Stomach smooth muscle (tissue), 2 donors: ENCODE measurements at regions not wholly inside any gene's neighbourhood (a gene's known extent, or its start where the extent isn't known, plus 50 kb on each side); places are given as distances from the start of the nearest gene placed in this dataset.

Experiments
- H3K27ac ChIP-seq: one replicate; pipeline ENCODE4 v1.7.0; 2013; ENCODE audit warnings: mild to moderate bottlenecking, low read length, inconsistent platforms
- H3K27me3 ChIP-seq, 2 donors: one replicate each; pipeline ENCODE4 v1.7.0; 2013; ENCODE audit warnings: low read length in 2 of 2; ENCODE audit not compliant: insufficient read depth in 2 of 2, control insufficient read depth in 1 of 2
- H3K36me3 ChIP-seq, 2 donors: one replicate each; pipeline ENCODE4 v1.7.0; 2013; ENCODE audit warnings: low read length in 2 of 2; ENCODE audit not compliant: control insufficient read depth in 2 of 2, insufficient read depth in 2 of 2
- H3K4me1 ChIP-seq: one replicate; pipeline ENCODE4 v1.7.0; 2013; ENCODE audit warnings: low read length; ENCODE audit not compliant: control insufficient read depth, insufficient read depth
- H3K4me3 ChIP-seq, 2 donors: one replicate each; pipeline ENCODE4 v1.7.0; 2013; ENCODE audit warnings: low read length in 2 of 2
- H3K9ac ChIP-seq, 2 donors: one replicate each; pipeline ENCODE4 v1.7.0; 2013; ENCODE audit warnings: low read length in 2 of 2, mild to moderate bottlenecking in 1 of 2
- H3K9me3 ChIP-seq, 2 donors: one replicate each; pipeline ENCODE4 v1.7.0; 2013; ENCODE audit warnings: low read length in 2 of 2; ENCODE audit not compliant: control insufficient read depth in 2 of 2
- donor health status: healthy.
- donor health status: Pancreatic carcinoma.

DNA sequence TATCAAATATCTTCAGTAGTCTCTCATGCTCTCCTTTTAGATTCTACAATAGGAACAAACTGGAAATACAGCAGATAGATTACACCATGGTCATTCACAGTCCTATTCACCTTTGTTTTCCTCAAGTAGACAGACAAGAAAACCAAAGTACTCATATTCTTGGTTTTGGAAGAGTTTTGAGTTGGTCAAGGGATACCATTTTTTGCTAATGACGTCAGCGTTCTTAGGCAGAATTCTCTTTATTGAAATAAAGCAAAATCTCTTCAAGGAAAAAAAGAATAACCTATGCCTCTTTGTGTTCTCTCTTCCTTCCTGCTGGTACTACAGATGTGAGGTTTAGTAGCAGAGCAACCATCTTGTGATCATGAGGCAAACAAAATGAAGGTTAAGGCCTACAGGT, 268.3 kb upstream of the PDZRN3 start:
- Histone ChIP-seq H3K9me3 (no peaks in the 10 kb centered on the region), H3K4me1 (no peaks in the 10 kb centered on the region), H3K27ac (no peak overlapping the region), H3K9ac (no peak overlapping the region), H3K36me3 (no peaks in the 10 kb centered on the region), H3K27me3 (no peaks in the 10 kb centered on the region), H3K4me3 (no peak overlapping the region)

DNA sequence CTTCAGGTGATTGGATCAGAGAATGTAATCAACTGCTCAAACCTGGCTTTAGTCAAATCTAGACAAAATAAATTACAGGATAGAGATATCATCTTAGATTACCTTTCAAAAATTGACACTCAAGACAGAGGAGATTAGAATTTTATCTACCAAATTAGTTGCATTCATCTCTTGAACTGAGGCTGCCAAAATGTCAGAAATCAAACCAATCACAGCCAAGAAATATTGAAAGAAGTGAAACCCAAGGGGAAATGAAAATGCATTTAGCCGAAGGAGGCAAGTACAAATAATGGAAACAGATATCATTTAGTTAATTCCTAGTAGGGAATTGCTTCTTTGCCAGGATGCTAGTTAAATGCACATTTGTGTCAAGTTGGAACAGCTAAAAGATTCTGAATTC, 261.1 kb upstream of the PDZRN3 start:
- H3K36me3 ChIP-seq, result no peaks in the 10 kb centered on the region
- no peaks in the 10 kb centered on the region for H3K27me3 ChIP-seq
- H3K27ac ChIP-seq, result no peak overlapping the region
- H3K9me3 ChIP-seq, result no peaks in the 10 kb centered on the region
- no peaks in the 10 kb centered on the region for H3K4me1 ChIP-seq
- H3K9ac ChIP-seq, result no peak overlapping the region
- no peak overlapping the region for H3K4me3 ChIP-seq

DNA sequence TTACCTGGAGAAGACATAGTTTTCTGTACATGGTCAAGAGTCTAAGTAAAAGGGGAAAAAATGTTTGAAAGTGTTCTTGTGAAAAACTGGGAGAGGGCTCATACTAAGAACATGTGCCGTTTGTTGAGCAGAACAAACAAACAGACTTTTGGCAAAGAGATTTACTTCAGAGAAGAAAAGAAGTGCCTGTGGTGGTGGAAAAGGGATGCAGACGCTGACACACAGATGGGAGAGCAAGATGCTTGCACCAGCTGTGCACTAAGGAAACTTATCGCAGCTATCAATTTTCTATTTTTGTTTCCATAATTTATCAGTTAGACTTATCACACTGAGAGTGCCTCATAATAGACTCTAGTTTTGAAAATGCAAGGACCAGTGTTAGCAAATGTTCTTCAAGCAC, 259.6 kb upstream of the PDZRN3 start:
- H3K9me3 ChIP-seq, result no peaks in the 10 kb centered on the region
- no peaks in the 10 kb centered on the region for H3K27me3 ChIP-seq
- no peak overlapping the region for H3K4me3 ChIP-seq
- no peak overlapping the region for H3K9ac ChIP-seq
- H3K36me3 ChIP-seq, result no peaks in the 10 kb centered on the region
- H3K27ac ChIP-seq, result no peak overlapping the region
- H3K4me1 ChIP-seq, result no peaks in the 10 kb centered on the region

DNA sequence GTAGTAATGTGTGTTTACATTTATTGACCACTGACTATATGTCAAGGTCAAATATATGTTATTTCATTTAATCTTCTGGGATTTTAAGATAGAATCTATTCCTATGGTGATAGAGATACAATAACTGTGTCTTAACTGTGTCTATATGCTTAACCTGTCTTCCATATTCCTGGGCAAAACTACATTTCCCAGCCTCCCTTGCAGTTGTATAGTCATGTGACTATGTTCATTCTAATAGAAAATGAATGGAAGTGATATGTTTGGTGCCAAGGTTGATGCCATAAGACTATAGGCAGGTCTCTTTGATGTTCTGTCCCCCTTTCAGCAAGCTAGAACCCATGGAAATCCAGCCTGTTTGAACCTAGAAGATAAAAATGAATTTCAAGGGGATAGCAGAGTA, 258.8 kb upstream of the PDZRN3 start:
- Histone ChIP-seq H3K27ac (no peak overlapping the region), H3K9ac (no peak overlapping the region), H3K27me3 (no peaks in the 10 kb centered on the region), H3K4me1 (no peaks in the 10 kb centered on the region), H3K36me3 (no peaks in the 10 kb centered on the region), H3K9me3 (no peaks in the 10 kb centered on the region), H3K4me3 (no peak overlapping the region)

DNA sequence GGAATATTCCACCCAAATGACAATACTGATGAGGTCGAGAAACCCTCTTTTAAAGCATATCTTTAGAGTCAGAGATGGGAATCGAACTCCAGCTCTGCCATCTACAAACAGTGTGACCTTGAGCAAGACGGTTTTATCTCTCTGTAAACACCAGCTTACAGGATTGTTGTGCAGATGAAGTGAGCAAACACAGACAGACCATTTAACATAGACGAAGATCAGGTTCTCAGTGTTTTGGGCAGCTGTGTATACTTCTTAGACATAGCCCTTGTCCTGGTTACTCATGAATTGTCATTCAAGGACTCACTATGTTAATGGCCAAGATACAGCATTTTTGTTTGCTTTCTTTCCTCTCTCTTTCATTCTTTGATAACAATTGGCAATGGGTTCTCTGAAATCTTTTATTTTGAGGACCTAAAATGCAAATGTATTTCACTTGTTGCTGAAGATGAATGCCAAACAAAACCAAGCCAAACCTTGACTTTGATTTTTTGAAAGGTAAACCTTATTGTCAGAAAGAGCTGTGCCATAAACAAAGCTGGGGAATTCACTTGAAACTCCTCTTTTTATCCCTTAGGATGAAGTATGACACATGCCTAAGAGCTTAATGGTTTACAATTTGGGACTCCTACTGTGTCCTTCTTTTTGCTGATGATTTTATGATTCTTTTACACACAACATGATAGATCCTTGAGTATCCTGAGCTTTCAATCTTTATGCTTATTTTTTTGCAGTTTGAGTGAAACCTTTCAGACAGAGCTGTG, 250.0 kb upstream of the PDZRN3 start:
- H3K9me3 ChIP-seq, result no peaks in the 10 kb centered on the region

DNA sequence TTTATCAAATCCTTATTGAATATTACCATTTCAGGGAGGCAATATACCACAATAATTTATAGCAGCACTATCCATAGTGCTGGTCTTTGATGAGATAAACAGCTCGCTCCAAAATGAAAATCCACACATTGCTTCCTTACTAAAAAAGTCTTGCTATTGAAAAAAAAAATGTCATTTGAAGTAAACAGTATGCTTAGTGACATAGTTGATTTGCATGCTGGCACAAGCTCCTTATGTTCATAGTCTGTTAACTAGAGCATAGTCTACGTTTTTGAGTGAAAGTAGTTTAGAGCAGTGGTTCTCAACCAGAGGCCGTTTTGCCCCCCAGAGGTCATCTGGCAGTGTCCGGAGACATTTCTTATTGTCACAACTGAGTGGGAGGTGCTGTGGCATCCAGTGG, 249.4 kb upstream of the PDZRN3 start:
- Histone ChIP-seq H3K36me3 (no peaks in the 10 kb centered on the region), H3K9ac (no peak overlapping the region), H3K9me3 (no peaks in the 10 kb centered on the region), H3K4me1 (no peaks in the 10 kb centered on the region), H3K27ac (no peak overlapping the region), H3K27me3 (no peaks in the 10 kb centered on the region), H3K4me3 (no peak overlapping the region)

More for the DNA sequence above, 250.0 kb upstream of the PDZRN3 start:
- H3K4me1 ChIP-seq, result no peaks in the 10 kb centered on the region
- H3K36me3 ChIP-seq, result no peaks in the 10 kb centered on the region
- no peak overlapping the region for H3K27ac ChIP-seq
- no peak overlapping the region for H3K4me3 ChIP-seq
- H3K27me3 ChIP-seq, result no peaks in the 10 kb centered on the region
- H3K9ac ChIP-seq, result no peak overlapping the region

DNA sequence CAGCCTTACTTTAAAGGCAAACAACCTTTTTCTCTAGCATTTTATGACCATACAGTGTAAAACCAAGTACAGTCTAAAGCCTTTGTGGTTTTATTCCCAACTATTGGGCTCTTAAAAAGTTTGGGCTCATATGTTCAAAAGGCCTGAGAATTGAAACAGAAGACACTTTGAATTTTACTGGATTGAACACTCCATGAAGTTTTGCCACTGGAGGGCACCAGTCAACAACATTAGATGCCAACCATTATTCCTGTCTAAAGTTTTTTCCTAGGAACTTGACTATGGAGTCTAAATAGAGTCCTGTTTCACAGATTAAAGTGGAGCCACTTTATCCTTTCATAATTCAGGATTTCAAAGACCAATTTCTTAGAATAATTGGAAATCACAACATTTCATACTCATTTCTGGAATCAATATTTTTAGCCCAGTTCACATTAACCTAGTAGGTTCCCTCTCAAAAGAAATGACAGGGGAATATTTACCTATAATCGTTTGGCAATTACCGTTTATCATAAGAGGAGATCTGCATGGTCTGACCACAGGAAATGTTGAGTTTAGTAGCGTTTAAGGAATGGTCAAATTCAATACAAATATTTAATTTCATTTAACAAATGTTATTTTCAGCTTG, 244.1 kb upstream of the PDZRN3 start:
- H3K9ac ChIP-seq, result no peak overlapping the region
- H3K27me3 ChIP-seq, result no peaks in the 10 kb centered on the region
- no peak overlapping the region for H3K27ac ChIP-seq
- H3K4me3 ChIP-seq, result no peak overlapping the region
- no peaks in the 10 kb centered on the region for H3K9me3 ChIP-seq
- H3K36me3 ChIP-seq, result no peaks in the 10 kb centered on the region
- H3K4me1 ChIP-seq, result no peaks in the 10 kb centered on the region

DNA sequence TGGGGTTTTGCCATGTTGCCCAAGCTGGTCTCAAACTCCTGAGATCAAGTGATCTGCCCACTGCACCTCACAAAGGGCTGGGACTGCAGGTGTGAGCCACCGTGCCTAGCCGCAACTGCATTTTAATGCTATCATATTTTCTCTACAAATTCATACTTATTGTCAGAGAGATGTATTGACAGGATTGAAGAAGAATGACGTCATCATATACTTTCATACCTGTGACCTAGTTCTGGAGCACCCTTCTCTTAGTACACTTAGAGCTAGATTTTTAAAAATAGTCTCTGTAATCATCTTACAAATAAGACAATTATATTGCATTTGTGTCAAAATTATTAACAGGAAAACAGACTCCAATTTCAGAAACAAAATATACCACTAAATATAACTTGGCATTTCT, 242.8 kb upstream of the PDZRN3 start:
- H3K27ac ChIP-seq, result no peak overlapping the region
- no peaks in the 10 kb centered on the region for H3K4me1 ChIP-seq

DNA sequence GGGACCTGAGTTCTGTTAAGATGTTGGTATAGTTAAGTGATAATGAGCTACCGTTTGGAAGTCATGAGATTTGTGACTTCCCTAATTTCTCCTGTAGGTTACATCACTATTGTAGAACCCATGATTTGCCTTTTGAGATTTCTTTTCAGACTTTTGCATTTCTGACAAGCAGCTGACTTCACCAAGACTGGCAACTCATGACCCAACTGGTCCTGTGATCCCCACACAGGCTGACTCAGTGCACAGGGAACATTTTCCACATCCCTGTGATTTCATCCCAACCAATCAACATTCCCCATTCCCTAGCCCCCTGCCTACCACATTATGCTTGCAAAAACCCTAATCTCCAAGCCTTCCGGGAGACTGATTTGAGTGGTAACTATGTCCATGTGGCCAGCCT, 242.1 kb upstream of the PDZRN3 start:
- H3K36me3 ChIP-seq, result no peaks in the 10 kb centered on the region
- H3K4me1 ChIP-seq, result no peaks in the 10 kb centered on the region
- no peaks in the 10 kb centered on the region for H3K9me3 ChIP-seq
- no peak overlapping the region for H3K4me3 ChIP-seq
- no peak overlapping the region for H3K27ac ChIP-seq
- H3K27me3 ChIP-seq, result no peaks in the 10 kb centered on the region
- no peak overlapping the region for H3K9ac ChIP-seq

More for the DNA sequence above, 242.8 kb upstream of the PDZRN3 start:
- H3K36me3 ChIP-seq, result no peaks in the 10 kb centered on the region
- no peak overlapping the region for H3K9ac ChIP-seq
- no peak overlapping the region for H3K4me3 ChIP-seq
- no peaks in the 10 kb centered on the region for H3K27me3 ChIP-seq
- H3K9me3 ChIP-seq, result no peaks in the 10 kb centered on the region

DNA sequence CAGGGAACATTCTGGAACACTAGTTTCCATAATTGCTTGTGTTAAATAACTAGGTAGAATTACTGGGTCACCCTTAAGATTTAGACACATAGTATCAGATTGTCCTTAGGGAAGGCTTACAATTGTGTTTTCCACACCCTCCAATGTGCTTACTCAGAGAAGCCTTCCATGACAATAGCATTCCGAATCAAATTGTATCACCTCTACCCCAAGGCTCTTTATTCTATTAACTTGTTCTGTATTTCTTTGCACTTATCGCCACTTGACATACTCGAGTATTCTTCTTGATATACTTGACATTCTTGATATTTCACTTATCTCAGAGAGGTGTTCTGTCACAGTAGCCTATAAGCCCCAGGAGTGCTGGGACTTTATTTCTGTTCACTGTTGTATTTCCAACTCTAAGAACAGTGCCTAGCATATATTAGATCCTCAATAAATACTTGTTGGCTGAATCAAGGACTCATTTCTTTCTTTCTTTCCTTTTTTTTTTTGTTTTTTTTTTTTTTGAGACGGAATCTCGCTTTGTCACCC, 238.9 kb upstream of the PDZRN3 start:
- H3K9ac ChIP-seq, result no peak overlapping the region
- H3K9me3 ChIP-seq, result no peaks in the 10 kb centered on the region
- no peaks in the 10 kb centered on the region for H3K36me3 ChIP-seq
- H3K4me3 ChIP-seq, result no peak overlapping the region
- no peaks in the 10 kb centered on the region for H3K4me1 ChIP-seq
- no peak overlapping the region for H3K27ac ChIP-seq
- H3K27me3 ChIP-seq, result no peaks in the 10 kb centered on the region

DNA sequence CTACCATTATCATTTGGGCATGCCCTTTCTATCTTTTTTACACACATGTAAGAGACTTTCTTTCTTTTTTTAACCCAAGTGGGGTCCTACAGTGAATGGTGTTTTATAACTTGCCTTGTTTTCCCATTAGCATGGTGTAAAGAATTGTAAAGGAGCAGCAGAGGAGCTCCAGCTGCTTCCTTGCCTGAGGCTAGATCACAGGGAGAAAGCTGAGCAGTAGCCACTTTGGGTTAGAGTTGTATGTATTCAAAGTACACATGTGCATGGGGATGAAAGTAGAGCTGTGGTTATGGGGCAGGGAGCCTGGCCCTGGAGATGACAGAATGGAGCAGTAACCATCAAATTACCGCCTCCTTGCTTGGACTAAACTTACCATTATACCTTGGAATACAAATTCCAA, 231.1 kb upstream of the PDZRN3 start:
- no peak overlapping the region for H3K4me3 ChIP-seq
- H3K27me3 ChIP-seq, result no peaks in the 10 kb centered on the region
- H3K27ac ChIP-seq, result no peak overlapping the region
- no peak overlapping the region for H3K9ac ChIP-seq
- no peaks in the 10 kb centered on the region for H3K36me3 ChIP-seq
- H3K4me1 ChIP-seq, result no peaks in the 10 kb centered on the region
- H3K9me3 ChIP-seq, result no peaks in the 10 kb centered on the region
